Upper lobe of left lung (tissue), 4 donors: ENCODE measurements at regions not wholly inside any gene's neighbourhood (a gene's known extent, or its start where the extent isn't known, plus 50 kb on each side); places are given as distances from the start of the nearest gene placed in this dataset.

Experiments
- CTCF ChIP-seq, 6 experiments: fragments of 450-650 bp in 4 of 6; fragments of 200-600 bp in 2 of 6; sonication (generic) in 2 of 6; IDR thresholded peaks; one replicate each; pipeline ENCODE4 v1.5.1; 2016 to 2019; ENCODE audit warnings: antibody characterized with exemption in 6 of 6
- POLR2AphosphoS5 ChIP-seq, 2 donors: sonication (generic); formaldehyde crosslinking; IDR thresholded peaks; one replicate each; pipeline ENCODE4 v1.5.1; 2017; ENCODE audit warnings: antibody characterized with exemption in 2 of 2

GRCh38 chr2:8152392-8153257 is 529.2 kb upstream of the ID2 start:
- TF ChIP-seq CTCF (IDR thresholded peaks at IDR 0.05), result no peak
- no peak for TF ChIP-seq POLR2AphosphoS5 (IDR thresholded peaks at IDR 0.05)
